Fibroblast of lung (primary cell): ENCODE measurements at regions not wholly inside any gene's neighbourhood (a gene's known extent, or its start where the extent isn't known, plus 50 kb on each side); places are given as distances from the start of the nearest gene placed in this dataset.

Experiments used
- CTCF ChIP-seq, 2 donors: IDR thresholded peaks in 1 of 2; conservative IDR thresholded peaks in 1 of 2; 1 replicate in 1 of 2; 2 replicates in 1 of 2; pipeline ENCODE4 v1.5.1; 2011 to 2012; ENCODE audit warnings: low read length in 2 of 2, control low read depth in 1 of 2, inconsistent platforms in 1 of 2, low read depth in 1 of 2, mild to moderate bottlenecking in 1 of 2
- EZH2 ChIP-seq: IDR thresholded peaks from 2 replicates; pipeline ENCODE4 v1.5.1; 2012; ENCODE audit warnings: low read length, control low read depth, mild to moderate bottlenecking; ENCODE audit errors: missing control alignments

DNA sequence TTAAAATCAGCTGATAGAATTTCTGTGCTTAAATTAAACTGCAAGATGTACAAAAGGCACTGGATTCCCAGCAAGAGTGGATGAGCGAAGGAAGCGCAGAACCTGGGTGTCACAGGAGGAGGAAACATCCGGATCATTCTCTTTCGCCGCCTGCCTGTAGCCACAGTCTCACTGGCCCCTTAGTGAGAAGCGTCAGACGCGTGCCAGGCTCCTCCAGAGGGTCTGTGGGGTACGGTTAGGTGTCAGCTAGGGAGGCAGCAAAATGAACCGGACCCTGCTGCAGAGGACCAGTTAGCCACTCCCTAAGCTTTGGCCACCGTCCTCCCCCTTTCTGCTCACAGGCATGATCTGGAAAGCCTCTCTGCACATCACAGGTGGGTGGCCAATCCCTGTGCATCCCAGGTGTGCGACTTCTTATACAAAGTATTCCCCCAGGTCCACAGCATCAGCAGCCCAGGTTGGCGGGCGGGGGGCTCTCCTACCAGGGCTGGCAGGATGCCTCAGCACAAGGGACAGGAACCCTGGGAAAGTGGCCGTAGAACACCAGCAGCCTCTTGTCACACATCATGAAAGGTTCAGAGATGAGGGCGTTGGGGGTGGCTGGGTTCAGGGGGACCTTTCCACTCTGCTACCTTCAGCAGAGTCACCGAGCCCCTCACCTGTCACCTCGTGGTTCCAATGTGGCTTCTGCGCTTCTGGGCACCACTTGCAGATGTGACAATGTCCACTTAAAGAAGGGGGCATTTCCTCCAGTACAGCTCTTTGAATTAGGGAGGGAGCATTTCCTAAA, 61.1 kb upstream of the SLC66A3 start:
- no peak for TF ChIP-seq CTCF (conservative IDR thresholded peaks at IDR 0.05 in 1 of 2, IDR thresholded peaks at IDR 0.05 in 1 of 2; ENCODE audit: low read depth in 1 of 2, low read length in 2 of 2)
- TF ChIP-seq EZH2, result no peak
